Stimulated activated CD8-positive, alpha-beta memory T cell treated with anti-CD3 and anti-CD28 coated beads, Interleukin-2, amount 100 ng/mL, for 48 hours (primary cell): ENCODE measurements at regions not wholly inside any gene's neighbourhood (a gene's known extent, or its start where the extent isn't known, plus 50 kb on each side); places are given as distances from the start of the nearest gene placed in this dataset.
"Not testable (repeated sequence)": the region's sequence is repeated elsewhere in the genome, so short reads cannot be mapped to it uniquely, and the experiment has no call there.

Source experiments
- DNase-seq, 2 donors: peaks; one replicate each; pipeline ENCODE4 v3.0.0-alpha.2; 2020; ENCODE audit warnings: low read depth in 2 of 2

- DNase-seq: no peak
These were observed 107.5 kb upstream of the PELI1 start for GRCh38 chr2:64251497-64252250.

- not testable (repeated sequence) for DNase-seq
These were observed 108.2 kb upstream of the PELI1 start for GRCh38 chr2:64252251-64252978.

DNA sequence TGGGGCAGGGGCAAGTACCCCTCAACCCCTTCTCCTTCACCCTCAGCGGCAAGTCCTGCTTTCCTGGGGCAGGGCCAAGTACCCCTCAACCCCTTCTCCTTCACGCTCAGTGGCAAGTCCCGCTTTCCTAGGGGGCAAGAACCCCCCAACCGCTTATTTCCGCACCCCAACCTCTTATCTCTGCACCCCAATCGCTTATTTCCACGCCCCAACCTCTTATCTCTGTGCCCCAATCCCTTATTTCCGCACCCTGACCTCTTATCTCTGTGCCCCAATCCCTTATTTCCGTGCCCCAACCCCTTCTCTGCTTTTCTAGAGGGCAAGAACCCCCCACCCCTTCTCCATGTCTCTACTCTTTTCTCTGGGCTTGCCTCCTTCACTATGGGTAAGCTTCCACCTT is 109.2 kb upstream of the PELI1 start:
- not testable (repeated sequence) for DNase-seq

DNA sequence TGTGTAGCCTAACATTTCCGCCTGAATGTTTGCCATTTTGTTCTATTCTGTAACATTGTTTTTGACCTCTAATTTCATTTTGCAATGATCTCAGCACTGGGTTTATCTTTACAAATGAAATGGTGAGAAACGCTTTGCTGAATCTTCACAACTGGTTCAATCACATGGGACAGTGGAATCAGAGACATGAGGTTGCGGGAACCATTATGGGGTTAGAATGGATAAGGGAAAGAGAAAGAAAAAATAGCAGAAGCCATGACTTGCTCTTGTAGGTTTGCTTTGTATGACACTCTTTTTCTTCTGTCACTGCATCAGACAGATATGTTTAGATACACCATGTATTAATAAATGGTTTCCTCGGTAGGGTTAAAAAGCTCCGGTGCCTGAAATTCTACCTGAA is 114.3 kb upstream of the PELI1 start:
- DNase-seq: no peak

- no peak for DNase-seq
These were observed 115.1 kb upstream of the PELI1 start for GRCh38 chr2:64259312-64259711.

DNA sequence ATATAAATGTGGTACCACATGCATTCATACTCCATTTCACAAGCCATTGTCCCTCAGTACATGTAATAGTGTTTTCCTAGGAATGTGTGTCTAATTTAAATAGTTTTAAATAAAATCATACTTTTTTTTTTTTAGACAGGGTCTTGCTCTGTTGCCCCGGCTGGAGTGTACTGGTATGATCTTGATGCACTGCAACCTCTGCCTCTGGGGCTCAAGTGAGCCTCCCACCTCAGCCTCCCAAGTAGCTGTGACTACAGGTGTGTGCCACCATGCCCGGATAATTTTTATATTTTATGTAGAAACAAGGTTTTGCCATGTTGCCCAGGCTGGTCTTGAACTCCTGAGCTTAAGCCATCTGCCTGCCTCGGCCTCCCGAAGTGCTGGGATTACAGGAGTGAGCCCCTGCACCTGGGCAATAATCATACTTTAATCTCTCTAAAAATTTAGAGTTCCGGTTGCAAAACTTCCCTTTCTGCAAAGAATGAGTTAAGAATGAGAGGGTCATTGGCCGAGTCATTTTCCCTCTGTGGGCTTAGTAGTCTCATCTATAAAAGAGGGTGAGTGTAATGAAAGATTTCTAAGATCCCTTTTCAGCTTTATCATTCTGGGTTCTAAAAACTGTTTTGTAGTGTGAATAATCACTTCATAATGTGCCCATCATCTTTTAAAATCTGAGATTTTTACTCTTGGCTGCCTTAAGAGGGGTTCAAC is 116.0 kb upstream of the PELI1 start:
- DNase-seq: no peak

GRCh38 chr2:64260817-64261216 is 116.6 kb upstream of the PELI1 start:
- no peak for DNase-seq

DNA sequence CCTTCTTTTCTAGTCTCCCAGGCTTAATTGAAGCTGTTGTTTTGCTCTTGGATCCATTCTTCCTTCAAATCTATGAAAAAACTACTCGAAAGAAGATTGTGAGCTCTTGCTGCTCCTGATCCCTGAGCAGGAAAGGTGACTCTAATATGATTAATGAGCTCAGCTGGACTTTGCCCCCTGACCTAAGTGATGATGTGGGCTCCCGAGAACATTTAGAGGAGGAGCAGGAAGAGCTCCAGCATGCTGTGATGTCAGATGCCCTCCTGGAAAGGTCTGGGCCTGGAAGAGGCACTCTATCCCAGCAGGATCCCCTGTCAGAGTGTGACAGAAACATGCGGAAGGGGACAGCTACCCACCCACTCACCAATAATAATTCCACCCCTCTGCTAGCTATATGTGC is 117.9 kb upstream of the PELI1 start:
- DNase-seq: no peak

- no peak for DNase-seq
These were observed 118.6 kb upstream of the PELI1 start for GRCh38 chr2:64262816-64263215.

GRCh38 chr2:64263315-64263714 is 119.1 kb upstream of the PELI1 start:
- DNase-seq: no peak

GRCh38 chr2:64267699-64268098 is 123.5 kb upstream of the PELI1 start:
- DNase-seq: no peak

DNA sequence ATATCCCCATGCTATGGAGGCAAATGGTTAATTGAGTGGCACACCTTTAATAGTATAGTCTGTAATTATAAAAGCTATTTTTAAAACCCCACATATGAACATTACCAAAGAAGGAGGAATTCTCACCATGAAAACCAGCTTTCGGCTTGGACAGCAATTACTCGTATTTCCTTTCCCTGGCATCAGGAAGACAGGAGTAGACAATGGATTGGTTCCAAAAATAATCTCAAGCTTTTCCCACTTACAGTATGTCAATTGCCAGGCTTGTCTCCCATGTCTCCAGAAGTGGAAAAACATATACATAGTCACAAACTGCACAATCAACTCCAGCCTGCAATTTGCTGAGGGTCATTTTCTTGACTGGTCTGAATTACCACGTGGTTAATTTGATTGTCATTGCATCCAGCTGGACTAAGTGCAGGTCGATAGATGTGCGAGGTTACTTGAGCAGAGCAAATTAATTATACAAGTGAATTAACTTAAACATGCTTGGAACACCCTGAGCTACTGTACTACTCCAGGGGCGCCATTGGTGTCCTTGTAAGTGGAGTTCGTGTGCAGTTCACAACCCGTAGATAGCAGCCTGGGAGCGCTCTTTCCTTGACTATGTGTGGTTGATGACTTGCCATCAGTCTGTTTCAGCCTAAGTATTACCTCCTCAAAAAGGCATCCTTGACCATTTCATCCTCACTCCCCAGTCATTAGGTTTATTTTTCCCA is 124.3 kb upstream of the PELI1 start:
- no peak for DNase-seq

DNA sequence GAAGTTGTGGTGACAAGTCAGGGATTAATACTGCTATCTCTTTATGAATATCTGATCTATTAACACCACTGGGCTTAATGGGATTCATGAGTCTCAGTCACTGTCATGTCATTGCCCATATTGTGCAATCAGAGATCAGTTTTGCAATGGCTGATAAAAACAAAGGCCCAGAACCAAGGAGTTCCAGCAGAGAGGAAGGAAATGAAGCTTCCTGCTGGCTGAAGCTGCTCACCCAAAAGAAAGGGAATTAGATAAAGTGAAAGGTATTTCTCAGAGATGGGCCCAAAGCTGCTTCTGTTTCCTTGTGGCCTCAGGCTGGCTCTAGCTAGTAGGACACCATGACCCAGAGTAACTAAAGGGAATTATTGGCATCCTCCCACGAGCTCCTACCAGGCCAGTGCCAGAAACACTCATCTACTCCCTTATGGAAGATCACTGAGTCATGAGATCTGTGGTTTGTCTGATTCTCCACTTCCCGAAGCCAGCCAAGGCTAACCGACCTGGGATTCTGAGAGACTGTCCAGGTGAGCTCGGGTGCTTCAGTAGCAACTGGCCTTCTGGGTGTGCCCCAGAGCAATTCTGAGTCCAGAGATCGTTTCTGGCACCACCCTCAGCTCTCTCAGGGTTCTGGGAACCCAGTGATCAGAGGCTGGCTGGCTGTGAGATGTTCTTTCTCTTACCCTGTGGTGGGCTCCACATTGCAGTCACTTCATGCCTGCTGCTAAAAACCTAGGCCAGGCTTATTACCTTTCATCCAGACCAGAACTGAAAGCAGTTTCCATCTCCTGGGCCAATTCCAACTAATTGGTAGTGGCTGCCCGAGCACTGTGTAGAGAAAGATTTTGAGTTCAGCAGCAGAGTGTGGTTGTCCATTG is 129.5 kb upstream of the PELI1 start:
- no peak for DNase-seq

DNA sequence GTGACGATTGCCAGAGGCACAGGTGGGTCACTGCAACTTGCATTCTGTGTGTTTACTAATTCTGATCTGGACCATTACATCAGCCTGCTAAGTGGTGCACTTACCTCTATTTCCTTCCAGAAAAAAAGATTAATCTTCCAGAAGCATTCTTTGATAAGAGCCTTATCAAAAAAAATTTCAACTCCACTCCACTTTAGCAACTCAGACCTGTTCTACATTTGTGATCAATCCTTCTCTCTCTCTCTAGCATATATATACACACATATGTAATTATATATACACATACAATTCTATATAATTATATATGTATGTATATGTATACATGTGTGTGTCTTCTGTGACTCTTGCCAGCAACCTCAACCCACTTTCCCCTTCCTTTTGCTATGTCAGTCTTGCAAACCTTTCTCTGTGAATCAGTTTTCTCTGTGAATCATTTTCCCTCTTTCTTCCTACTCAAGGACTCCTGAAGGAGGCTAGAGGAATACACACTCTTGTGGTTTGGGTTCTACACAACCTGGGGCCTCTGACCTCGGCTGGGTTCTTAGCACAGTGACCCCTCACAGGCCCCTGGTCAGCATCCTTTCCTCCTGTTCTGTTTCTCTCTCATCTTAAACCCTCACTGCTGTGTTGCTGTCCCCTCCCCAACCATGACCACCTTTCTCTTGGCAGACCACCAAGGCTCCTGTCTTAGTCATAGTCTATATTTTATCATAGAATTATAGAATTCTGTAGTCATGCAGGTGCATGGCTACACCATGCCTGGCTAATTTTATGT is 130.4 kb upstream of the PELI1 start:
- DNase-seq: no peak

DNA sequence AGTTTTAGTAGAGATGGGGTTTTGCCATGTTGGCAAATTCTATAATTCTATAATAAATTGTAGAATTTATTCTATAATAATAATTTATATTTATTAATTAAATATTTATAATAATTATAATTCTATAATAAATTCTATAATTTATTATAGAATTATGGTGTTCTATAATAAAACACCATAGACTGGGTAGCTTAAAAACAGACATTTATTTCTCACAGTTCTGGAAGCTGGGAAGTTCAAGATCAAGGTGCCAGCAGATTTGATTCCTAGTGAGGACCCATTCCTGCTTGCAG is 130.9 kb upstream of the PELI1 start:
- DNase-seq: no peak

DNA sequence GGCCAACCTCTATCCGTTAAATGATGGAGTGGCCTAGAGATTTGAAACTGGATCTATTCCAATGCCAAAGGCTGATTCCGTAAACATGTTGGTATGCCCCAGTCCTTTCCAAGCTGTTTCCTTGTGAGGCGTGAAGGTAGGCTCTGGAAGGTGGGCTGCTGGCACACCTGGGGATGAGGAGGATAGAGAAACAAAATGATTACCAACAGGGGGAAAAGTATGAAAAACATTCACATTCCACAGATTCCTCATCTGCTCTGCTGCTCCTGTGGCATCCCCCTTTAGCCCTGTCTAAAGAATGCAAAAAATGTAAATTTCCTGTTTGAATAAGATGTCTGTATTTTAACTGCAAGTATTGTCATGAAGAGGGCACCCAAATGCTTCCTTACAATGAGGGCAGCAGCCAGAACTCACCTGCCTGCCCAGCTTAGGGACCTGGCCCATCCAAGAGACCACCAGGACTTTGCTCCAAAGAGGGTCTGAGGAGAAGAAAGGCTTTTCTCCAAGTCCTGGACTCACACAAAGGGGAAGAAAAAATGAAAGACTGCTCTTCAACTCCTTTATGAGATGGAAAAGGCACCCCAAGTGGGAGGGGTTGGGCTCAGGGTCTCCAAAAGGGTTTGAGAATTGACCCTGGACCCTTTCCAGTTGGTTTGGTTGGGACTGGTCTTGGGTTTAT is 132.3 kb upstream of the PELI1 start:
- DNase-seq: no peak

DNA sequence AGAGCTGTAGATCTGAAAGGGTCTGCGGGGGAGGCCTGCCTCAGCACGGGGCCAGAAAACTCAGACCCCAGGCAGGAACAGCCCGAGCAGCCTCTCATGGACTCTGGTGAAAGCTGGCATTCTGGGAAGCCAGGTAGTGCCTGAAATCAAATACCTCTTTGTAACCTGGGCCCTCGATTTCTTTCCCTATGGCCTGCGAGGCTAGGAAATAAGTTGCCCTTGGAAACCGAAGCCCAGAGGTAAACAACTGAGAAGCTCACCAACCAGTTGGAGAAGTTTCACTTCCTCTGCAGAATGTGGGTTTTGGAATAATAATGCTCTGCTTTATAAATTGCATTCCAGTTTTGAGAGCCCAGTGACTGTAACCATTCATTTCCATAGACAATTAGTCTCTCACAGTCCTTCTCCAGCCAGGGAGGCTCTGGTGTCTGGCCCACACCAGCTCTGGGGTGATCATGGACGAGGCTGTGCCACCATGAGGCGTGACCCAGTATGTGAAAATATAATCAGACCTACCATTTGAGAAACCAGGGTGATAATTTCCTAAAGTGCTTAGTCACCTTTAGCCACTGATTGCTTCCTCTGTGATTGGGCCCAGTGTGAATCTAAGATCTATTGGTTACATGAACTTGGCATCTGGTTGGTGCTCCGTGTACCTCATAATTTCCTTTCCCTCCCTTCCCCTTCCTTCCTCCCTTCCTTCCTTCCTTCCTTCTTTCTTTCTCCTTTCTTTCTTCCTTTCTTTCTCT is 133.1 kb upstream of the PELI1 start:
- DNase-seq: no peak

DNA sequence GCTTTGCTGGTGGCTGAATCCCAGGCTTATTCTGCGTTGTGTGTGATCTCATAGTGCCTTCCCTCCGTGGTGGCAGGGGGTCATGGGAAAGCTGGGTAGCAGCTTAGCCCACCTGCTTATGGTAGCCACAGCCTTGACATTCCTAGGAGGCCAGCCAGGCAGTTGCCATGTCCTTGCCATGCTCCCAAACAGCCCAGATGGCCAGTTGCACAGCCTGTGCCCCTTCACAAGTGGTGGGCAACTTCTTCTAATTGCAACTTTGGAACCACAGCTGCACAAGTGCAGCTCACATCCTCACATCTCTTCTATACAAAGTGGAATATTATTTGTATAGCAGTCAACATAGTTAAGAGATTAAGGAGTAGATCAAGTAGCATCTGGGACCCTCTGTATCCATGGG is 136.6 kb upstream of the PELI1 start:
- not testable (repeated sequence) for DNase-seq

DNA sequence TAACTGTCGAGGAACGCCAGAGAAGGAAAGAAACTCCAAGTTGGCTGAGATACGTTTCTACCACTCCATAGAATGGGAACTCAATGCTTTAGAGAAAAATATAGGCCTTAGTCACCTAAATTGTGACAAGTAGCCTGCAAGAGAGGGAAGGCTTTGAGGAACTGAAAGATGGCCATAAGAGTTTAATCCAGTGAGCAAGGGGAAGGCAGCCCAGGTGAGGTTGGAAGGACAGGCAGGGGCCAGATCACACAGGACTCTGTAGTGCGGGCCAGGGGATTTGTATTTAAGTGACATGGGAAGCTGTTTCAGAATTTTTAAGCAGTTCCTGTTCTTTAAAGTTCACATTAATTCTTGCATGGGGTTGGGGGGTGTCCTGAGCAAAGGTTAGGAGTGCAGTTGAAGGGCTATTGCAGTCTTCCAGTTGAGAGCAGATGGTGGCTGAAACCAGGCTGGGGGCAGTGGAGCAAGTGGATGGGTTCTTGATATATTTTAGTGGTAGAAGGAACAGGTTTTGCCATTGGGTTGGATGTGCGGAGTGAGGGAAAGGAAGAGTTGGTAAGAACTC is 138.9 kb upstream of the PELI1 start:
- no peak for DNase-seq
